PC-9 (cell line): ENCODE measurements at regions not wholly inside any gene's neighbourhood (a gene's known extent, or its start where the extent isn't known, plus 50 kb on each side); places are given as distances from the start of the nearest gene placed in this dataset.

Source experiments
- BruUV-seq: library from RNA; stranded (reverse); fragments of 400-500 nt; replicated peaks from 2 replicates; lab custom pipeline; 2021; lab: Mats Ljungman, UMichigan
- CTCF ChIA-PET: fragments of 300-600 bp; sonication (Branson Sonifier 250); formaldehyde crosslinking; loops from one replicate; lab custom pipeline; 2022; ENCODE audit warnings: antibody characterized with exemption; lab: Charles Lee
- POLR2A ChIA-PET: fragments of 300-600 bp; sonication (Branson Sonifier 250); formaldehyde crosslinking; loops from one replicate; lab custom pipeline; 2022; ENCODE audit warnings: antibody characterized with exemption; ENCODE audit not compliant: unreplicated experiment; lab: Charles Lee
- DNase-seq, 2 experiments: peaks; one replicate each; pipeline versions ENCODE4 v3.0.0 to v3.0.0-alpha.2; 2015 to 2022; ENCODE audit warnings: mixed read lengths in 1 of 2
- H2AFZ ChIP-seq: fragments of 200-600 bp; sonication (generic); 2 replicates; pipeline ENCODE4 v1.8.1; 2017; ENCODE audit warnings: antibody characterized with exemption
- H3F3A ChIP-seq: fragments of 200-600 bp; sonication (generic); 2 replicates; pipeline ENCODE4 v1.8.1; 2017; ENCODE audit warnings: antibody characterized with exemption, mild to moderate bottlenecking, low read depth; ENCODE audit not compliant: insufficient read depth
- H3K27ac ChIP-seq: fragments of 200-600 bp; sonication (generic); 2 replicates; pipeline ENCODE4 v1.6.1; 2016; ENCODE audit warnings: mixed run types
- H3K27me3 ChIP-seq: fragments of 200-600 bp; sonication (generic); 2 replicates; pipeline ENCODE4 v1.6.1; 2016; ENCODE audit warnings: low read depth, mixed run types; ENCODE audit not compliant: insufficient read depth
- H3K36me3 ChIP-seq: fragments of 200-600 bp; sonication (generic); 2 replicates; pipeline ENCODE4 v1.6.1; 2016; ENCODE audit warnings: low read depth, mixed run types
- H3K4me1 ChIP-seq: fragments of 200-600 bp; sonication (generic); replicated peaks from 2 replicates; pipeline ENCODE4 v1.6.1; 2016; ENCODE audit warnings: mixed run types; ENCODE audit not compliant: insufficient read depth
- H3K4me2 ChIP-seq: fragments of 200-600 bp; sonication (generic); 2 replicates; pipeline ENCODE4 v1.6.1; 2017; ENCODE audit warnings: mixed run types
- H3K4me3 ChIP-seq: fragments of 200-600 bp; sonication (generic); 2 replicates; pipeline ENCODE4 v1.6.1; 2016; ENCODE audit warnings: mixed run types
- H3K79me2 ChIP-seq: fragments of 200-600 bp; sonication (generic); 2 replicates; pipeline ENCODE4 v1.6.1; 2017; ENCODE audit warnings: low read depth, mixed run types
- H3K9me2 ChIP-seq: fragments of 200-600 bp; sonication (generic); 2 replicates; pipeline ENCODE4 v1.8.1; 2017; ENCODE audit warnings: mild to moderate bottlenecking; ENCODE audit not compliant: insufficient read depth
- H3K9me3 ChIP-seq: fragments of 200-600 bp; sonication (generic); 2 replicates; pipeline ENCODE4 v1.8.1; 2016; ENCODE audit warnings: low read depth; ENCODE audit not compliant: insufficient read depth
- H4K20me1 ChIP-seq: fragments of 200-600 bp; sonication (generic); 2 replicates; pipeline ENCODE4 v1.8.1; 2017; ENCODE audit not compliant: insufficient read depth
- EZH2 ChIP-seq: fragments of 200-600 bp; sonication (generic); IDR thresholded peaks from 2 replicates; pipeline ENCODE4 v1.8.0; 2017; ENCODE audit warnings: antibody characterized with exemption, low read depth
- intact Hi-C: fragments of 100-400 bp; cut with micrococcal nuclease; formaldehyde crosslinking; loops from one replicate; pipeline ENCODE4 v1.10.0; 2022; ENCODE audit not compliant: unreplicated experiment
- TF ChIP-seq, protein P1 (sequence below): fragments of 200-600 bp; sonication (generic); conservative IDR thresholded peaks from 2 replicates; pipeline ENCODE4 v1.6.1; 2017; ENCODE audit warnings: mixed run types, antibody characterized with exemption, mild to moderate bottlenecking, moderate library complexity

DNA sequence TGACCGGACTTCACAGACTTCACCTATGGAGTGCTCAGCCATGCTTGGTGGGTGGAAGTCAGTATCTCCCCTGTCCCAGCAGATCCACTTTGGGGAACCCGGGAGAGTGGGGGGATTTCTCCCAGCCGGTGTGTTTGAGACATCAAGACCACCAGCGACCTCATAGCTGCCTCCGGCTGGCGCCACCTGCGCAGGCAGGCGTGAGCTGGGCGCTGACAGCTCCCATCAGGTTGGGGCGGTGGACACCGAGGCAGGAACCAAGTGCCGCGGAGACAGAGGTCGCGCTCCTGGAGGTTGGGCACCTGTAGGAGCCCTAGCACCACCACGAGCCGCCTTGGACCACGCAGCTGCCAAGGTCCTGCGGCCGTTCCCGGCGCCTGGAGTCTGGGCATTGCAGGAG, 124.0 kb upstream of the LARP1 start:
- CTCF ChIA-PET, result no interaction called here
- intact Hi-C loops, result no loop called here
- no peaks in the 10 kb centered on the region for H4K20me1 ChIP-seq
- H3K27me3 ChIP-seq, result no peaks in the 10 kb centered on the region
- H3K27ac ChIP-seq, result no peak overlapping the region
- H3K36me3 ChIP-seq, result no peaks in the 10 kb centered on the region
- TF ChIP-seq, protein P1, sequence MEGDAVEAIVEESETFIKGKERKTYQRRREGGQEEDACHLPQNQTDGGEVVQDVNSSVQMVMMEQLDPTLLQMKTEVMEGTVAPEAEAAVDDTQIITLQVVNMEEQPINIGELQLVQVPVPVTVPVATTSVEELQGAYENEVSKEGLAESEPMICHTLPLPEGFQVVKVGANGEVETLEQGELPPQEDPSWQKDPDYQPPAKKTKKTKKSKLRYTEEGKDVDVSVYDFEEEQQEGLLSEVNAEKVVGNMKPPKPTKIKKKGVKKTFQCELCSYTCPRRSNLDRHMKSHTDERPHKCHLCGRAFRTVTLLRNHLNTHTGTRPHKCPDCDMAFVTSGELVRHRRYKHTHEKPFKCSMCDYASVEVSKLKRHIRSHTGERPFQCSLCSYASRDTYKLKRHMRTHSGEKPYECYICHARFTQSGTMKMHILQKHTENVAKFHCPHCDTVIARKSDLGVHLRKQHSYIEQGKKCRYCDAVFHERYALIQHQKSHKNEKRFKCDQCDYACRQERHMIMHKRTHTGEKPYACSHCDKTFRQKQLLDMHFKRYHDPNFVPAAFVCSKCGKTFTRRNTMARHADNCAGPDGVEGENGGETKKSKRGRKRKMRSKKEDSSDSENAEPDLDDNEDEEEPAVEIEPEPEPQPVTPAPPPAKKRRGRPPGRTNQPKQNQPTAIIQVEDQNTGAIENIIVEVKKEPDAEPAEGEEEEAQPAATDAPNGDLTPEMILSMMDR, result no peak
- TF ChIP-seq EZH2, result no peak
- H3K4me3 ChIP-seq, result no peak overlapping the region
- no peak overlapping the region for H2AFZ ChIP-seq
- POLR2A ChIA-PET, result no interaction called here
- H3K79me2 ChIP-seq, result no peaks in the 10 kb centered on the region
- H3K9me3 ChIP-seq, result no peaks in the 10 kb centered on the region
- no peak for DNase-seq
- H3K9me2 ChIP-seq, result no peaks in the 10 kb centered on the region
- no peaks in the 10 kb centered on the region for H3K4me1 ChIP-seq
- no peak overlapping the region for H3K4me2 ChIP-seq
- H3F3A ChIP-seq, result no peaks in the 10 kb centered on the region
- BruUV-seq, result no TSS peak

DNA sequence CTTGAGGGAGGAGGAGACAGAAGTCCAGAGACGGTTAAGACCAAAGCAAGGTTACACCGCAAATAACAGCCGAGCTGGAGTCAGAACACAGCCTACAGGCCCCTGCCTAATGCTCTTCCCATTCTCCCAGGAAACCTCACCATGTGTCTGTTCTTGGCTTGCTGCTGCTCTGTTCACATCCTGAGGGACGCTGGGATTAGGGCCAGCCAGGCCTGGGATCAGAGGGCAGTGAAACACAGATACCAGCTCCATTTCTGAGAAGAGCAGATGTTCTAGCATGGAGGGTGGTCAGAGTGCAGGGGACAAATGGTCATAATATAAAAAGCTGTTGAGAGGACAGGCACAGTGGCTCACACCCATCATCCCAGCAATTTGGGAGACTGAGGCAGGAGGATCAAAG, 124.8 kb upstream of the LARP1 start:
- DNase-seq, result no peak
- TF ChIP-seq, protein P1, result no peak
- TF ChIP-seq EZH2, result no peak
- Histone ChIP-seq H3K36me3 (no peaks in the 10 kb centered on the region), H2AFZ (no peak overlapping the region), H3F3A (no peaks in the 10 kb centered on the region), H3K79me2 (no peaks in the 10 kb centered on the region), H3K4me1 (no peaks in the 10 kb centered on the region), H3K9me3 (no peaks in the 10 kb centered on the region), H3K4me3 (no peak overlapping the region), H3K4me2 (no peak overlapping the region), H3K27ac (no peak overlapping the region), H4K20me1 (no peaks in the 10 kb centered on the region), H3K9me2 (no peaks in the 10 kb centered on the region), H3K27me3 (no peaks in the 10 kb centered on the region)
- ChIA-PET POLR2A (no interaction called here), CTCF (interaction anchor here (0.7 kb wide), 1 partner anchor 208 kb away, joined by 3 read pairs; no protein-coding TSS in a partner anchor)
- BruUV-seq, result no TSS peak
- intact Hi-C loops, result no loop called here

DNA sequence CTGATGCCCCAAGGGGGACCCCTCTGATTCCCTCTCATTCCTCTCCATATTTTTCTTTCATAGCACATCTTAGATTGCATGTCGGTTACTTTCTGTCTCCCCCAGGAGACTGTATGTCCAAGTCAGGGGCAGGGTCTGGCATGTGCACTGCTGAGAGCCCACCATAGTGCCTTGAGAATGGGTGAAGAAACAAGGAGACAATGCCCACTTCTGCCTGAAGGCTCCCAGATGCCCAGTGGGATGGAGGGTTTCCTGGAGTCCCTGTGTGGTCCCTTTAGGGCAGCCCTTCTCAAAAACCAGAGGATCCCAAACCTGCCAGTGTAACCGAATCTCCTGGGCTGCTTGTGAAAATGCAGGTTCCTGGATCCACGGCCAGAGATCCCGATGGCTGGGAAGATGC, 126.5 kb upstream of the LARP1 start:
- no peaks in the 10 kb centered on the region for H3K27me3 ChIP-seq
- no peak for DNase-seq
- H4K20me1 ChIP-seq, result no peaks in the 10 kb centered on the region
- ChIA-PET CTCF (no interaction called here), POLR2A (no interaction called here)
- no TSS peak for BruUV-seq
- H2AFZ ChIP-seq, result no peak overlapping the region
- H3K9me2 ChIP-seq, result no peaks in the 10 kb centered on the region
- intact Hi-C loops, result no loop called here
- H3K4me3 ChIP-seq, result no peak overlapping the region
- H3K4me2 ChIP-seq, result no peak overlapping the region
- H3K27ac ChIP-seq, result no peak overlapping the region
- no peak for TF ChIP-seq EZH2
- TF ChIP-seq, protein P1, result no peak
- no peaks in the 10 kb centered on the region for H3K79me2 ChIP-seq
- H3K4me1 ChIP-seq, result no peaks in the 10 kb centered on the region
- no peaks in the 10 kb centered on the region for H3F3A ChIP-seq
- no peaks in the 10 kb centered on the region for H3K36me3 ChIP-seq
- no peaks in the 10 kb centered on the region for H3K9me3 ChIP-seq
